ENCODE measurements at regions not wholly inside any gene's neighbourhood (a gene's known extent, or its start where the extent isn't known, plus 50 kb on each side); places are given as distances from the start of the nearest gene placed in this dataset.

DNA sequence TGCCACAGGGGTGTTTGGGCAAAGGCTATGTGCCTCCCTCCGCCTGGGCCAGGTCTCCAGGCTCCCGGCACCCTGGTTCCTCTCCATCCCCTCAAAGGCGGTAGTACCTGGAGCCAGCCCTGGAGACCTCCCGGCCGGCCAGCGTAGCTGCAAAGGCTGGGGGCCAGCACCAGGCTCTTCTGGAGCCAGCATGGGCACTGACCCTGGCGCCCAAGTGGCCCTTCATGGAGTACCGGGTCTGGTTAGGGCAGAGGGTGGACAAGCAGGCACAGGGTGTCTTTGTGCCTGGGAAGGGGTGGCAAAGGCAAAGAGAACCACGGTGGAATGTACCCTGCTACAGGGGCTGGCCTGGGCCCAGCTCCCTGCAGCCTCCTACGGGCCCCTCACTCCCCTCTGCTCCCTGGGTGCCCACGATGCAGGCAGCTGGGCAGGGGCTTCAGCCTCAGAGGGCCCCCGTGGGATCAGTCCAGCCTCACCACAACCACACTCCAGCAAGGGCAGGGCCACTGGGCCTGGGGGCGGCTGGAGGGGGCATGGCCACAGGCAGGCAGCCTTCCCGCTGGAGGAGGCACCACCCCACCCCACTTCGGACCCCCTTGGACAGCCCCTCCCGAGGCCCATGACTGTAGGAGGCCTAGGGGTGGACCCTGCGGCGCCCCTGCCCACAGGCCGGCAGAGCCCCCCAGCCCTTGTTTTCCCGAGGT is 112.9 kb upstream of the NKX1-1 start:
- FAIRE-seq = no peak
- H4K20me1 ChIP-seq (ENCODE audit: insufficient read depth, low read length) = no peaks in the 10 kb centered on the region
- no peaks in the 10 kb centered on the region for H3K36me3 ChIP-seq (ENCODE audit: insufficient read depth, low read length)
- no peak overlapping the region for H3K9ac ChIP-seq (ENCODE audit: low read length)
- no peaks in the 10 kb centered on the region for H3K4me1 ChIP-seq (ENCODE audit: insufficient read depth, low read length)
- H3K4me2 ChIP-seq (ENCODE audit: low read length) = no peak overlapping the region
- H3K9me3 ChIP-seq (ENCODE audit: insufficient read depth, low read depth, low read length) = peaks cover 11% of the 10 kb centered on the region
- peaks cover 18% of the 10 kb centered on the region for H3K27me3 ChIP-seq (ENCODE audit: insufficient read depth, low read length)
- H3K27ac Mint-ChIP-seq (ENCODE audit: unreplicated experiment) = no peak overlapping the region
- H3K4me1 Mint-ChIP-seq (ENCODE audit: low read depth, unreplicated experiment) = no peaks in the 10 kb centered on the region
- no peak overlapping the region for H2AFZ ChIP-seq (ENCODE audit: low read depth, low read length)
- H3K4me3 ChIP-seq (ENCODE audit: insufficient read depth, low read depth, low read length) = no peak overlapping the region
- no peak for TF ChIP-seq EZH2 (IDR thresholded peaks at IDR 0.05; ENCODE audit: insufficient read depth, low read length)
- TF ChIP-seq, protein P1, sequence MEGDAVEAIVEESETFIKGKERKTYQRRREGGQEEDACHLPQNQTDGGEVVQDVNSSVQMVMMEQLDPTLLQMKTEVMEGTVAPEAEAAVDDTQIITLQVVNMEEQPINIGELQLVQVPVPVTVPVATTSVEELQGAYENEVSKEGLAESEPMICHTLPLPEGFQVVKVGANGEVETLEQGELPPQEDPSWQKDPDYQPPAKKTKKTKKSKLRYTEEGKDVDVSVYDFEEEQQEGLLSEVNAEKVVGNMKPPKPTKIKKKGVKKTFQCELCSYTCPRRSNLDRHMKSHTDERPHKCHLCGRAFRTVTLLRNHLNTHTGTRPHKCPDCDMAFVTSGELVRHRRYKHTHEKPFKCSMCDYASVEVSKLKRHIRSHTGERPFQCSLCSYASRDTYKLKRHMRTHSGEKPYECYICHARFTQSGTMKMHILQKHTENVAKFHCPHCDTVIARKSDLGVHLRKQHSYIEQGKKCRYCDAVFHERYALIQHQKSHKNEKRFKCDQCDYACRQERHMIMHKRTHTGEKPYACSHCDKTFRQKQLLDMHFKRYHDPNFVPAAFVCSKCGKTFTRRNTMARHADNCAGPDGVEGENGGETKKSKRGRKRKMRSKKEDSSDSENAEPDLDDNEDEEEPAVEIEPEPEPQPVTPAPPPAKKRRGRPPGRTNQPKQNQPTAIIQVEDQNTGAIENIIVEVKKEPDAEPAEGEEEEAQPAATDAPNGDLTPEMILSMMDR (IDR thresholded peaks at IDR 0.05; ENCODE audit: insufficient read depth, low read depth, low read length) = no peak
- peaks cover 4% of the 10 kb centered on the region for H3K36me3 Mint-ChIP-seq (ENCODE audit: low read depth, unreplicated experiment)
- H3K27ac ChIP-seq (ENCODE audit: low read depth, low read length) = no peak overlapping the region
- DNase-seq (ENCODE audit: low read depth) = no peak
- no peak overlapping the region for H3K4me3 Mint-ChIP-seq (ENCODE audit: unreplicated experiment)
- H3K9me3 Mint-ChIP-seq (ENCODE audit: unreplicated experiment) = no peaks in the 10 kb centered on the region
- peaks cover 50% of the 10 kb centered on the region for H3K27me3 Mint-ChIP-seq (ENCODE audit: low read depth, unreplicated experiment)
- no peaks in the 10 kb centered on the region for H3K79me2 ChIP-seq (ENCODE audit: insufficient read depth, low read length)

DNA sequence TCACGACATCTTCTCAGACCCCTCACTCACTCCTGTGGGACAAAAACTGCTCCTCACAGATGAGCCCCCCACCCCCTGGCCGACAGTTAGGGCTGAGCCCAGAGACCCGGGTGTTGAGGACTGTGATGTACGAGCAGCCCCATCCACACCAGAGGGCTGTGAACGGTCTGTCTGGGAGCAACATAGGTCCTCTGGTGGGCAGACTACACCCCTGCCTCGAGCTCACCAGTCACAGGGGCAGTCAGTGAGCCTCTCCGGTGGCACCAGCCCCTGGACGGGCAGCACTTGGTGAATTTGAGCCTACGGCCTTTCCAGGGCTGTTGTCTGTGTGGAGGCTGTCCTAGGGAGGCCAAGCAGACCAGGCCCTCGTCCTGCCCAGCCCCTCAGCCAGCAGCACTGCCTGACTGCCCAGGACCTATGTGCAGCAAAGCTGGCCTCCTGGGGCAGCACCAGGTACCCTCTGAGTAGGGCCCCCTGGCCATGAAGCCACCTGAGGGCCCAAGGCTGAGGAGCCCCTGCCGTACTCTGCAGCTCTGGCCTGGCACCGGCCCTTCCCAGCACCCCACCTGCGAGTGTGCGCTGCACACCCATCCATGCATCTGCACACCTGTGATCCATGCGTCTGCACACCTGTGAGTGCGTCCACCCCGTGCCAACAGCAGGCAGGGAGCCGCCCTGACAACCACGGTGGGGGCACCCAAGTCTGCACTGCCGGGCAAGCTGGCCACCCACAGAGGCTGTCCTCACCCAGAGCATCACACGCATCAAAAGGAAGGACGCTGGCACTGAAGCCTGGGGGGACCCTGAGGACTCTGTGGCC is 111.6 kb upstream of the NKX1-1 start:
- Histone ChIP-seq H4K20me1 (ENCODE audit: insufficient read depth, low read length) (no peaks in the 10 kb centered on the region), H3K79me2 (ENCODE audit: insufficient read depth, low read length) (no peaks in the 10 kb centered on the region), H2AFZ (ENCODE audit: low read depth, low read length) (no peak overlapping the region), H3K4me1 (ENCODE audit: insufficient read depth, low read length) (no peaks in the 10 kb centered on the region), H3K27ac (ENCODE audit: low read depth, low read length) (no peak overlapping the region), H3K27me3 (ENCODE audit: insufficient read depth, low read length) (peaks cover 15% of the 10 kb centered on the region), H3K4me2 (ENCODE audit: low read length) (no peak overlapping the region), H3K4me3 (ENCODE audit: insufficient read depth, low read depth, low read length) (no peak overlapping the region), H3K36me3 (ENCODE audit: insufficient read depth, low read length) (no peaks in the 10 kb centered on the region), H3K9me3 (ENCODE audit: insufficient read depth, low read depth, low read length) (peaks cover 12% of the 10 kb centered on the region), H3K9ac (ENCODE audit: low read length) (no peak overlapping the region)
- no peak for TF ChIP-seq EZH2 (IDR thresholded peaks at IDR 0.05; ENCODE audit: insufficient read depth, low read length)
- TF ChIP-seq, protein P1 (IDR thresholded peaks at IDR 0.05; ENCODE audit: insufficient read depth, low read depth, low read length) = no peak
- no peak for FAIRE-seq
- Mint-ChIP-seq H3K9me3 (ENCODE audit: unreplicated experiment) (no peaks in the 10 kb centered on the region), H3K4me3 (ENCODE audit: unreplicated experiment) (no peak overlapping the region), H3K36me3 (ENCODE audit: low read depth, unreplicated experiment) (no peaks in the 10 kb centered on the region), H3K27ac (ENCODE audit: unreplicated experiment) (no peak overlapping the region), H3K4me1 (ENCODE audit: low read depth, unreplicated experiment) (no peaks in the 10 kb centered on the region), H3K27me3 (ENCODE audit: low read depth, unreplicated experiment) (peaks cover 36% of the 10 kb centered on the region)
- DNase-seq (ENCODE audit: low read depth) = no peak

Data from astrocyte (in vitro differentiated cells and primary cell).